Suprapubic skin (tissue), 4 donors: ENCODE measurements at regions not wholly inside any gene's neighbourhood (a gene's known extent, or its start where the extent isn't known, plus 50 kb on each side); places are given as distances from the start of the nearest gene placed in this dataset.
A peak's percentile ranks its signal among the peaks of the same experiment; 100 is the strongest.
"Not testable (repeated sequence)": the region's sequence is repeated elsewhere in the genome, so short reads cannot be mapped to it uniquely, and the experiment has no call there.

Experiments used
- DNase-seq, 2 donors: peaks; one replicate each; pipeline ENCODE4 v3.0.0-alpha.2; 2019; ENCODE audit warnings: low spot score in 2 of 2
- H3K27ac ChIP-seq: fragments of 200-600 bp; sonication (generic); one replicate; pipeline ENCODE4 v1.5.1; 2019
- H3K27me3 ChIP-seq: fragments of 200-600 bp; sonication (generic); one replicate; pipeline ENCODE4 v1.5.1; 2019
- H3K36me3 ChIP-seq: fragments of 200-600 bp; sonication (generic); one replicate; pipeline ENCODE4 v1.5.1; 2019
- H3K4me1 ChIP-seq: fragments of 200-600 bp; sonication (generic); one replicate; pipeline ENCODE4 v1.5.1; 2019
- H3K4me3 ChIP-seq: fragments of 200-600 bp; sonication (generic); one replicate; pipeline ENCODE4 v1.5.1; 2019; ENCODE audit warnings: mild to moderate bottlenecking
- H3K9me3 ChIP-seq: fragments of 200-600 bp; sonication (generic); one replicate; pipeline ENCODE4 v1.5.1; 2019
- CTCF ChIP-seq, 2 donors: fragments of 200-600 bp in 1 of 2; fragments of 450-650 bp in 1 of 2; sonication (generic) in 1 of 2; IDR thresholded peaks; one replicate each; pipeline ENCODE4 v1.5.1; 2016 to 2019; ENCODE audit warnings: antibody characterized with exemption in 2 of 2, mild to moderate bottlenecking in 1 of 2, moderate library complexity in 1 of 2
- WGBS: methylation state at CpG from one replicate; pipeline ENCODE4 v1.1.5; 2018; 5-methylcytosine and 5-hydroxymethylcytosine counted together

- not testable (repeated sequence) for H3K27me3 ChIP-seq, H3K4me3 ChIP-seq, H3K4me1 ChIP-seq, H3K9me3 ChIP-seq, H3K27ac ChIP-seq, H3K36me3 ChIP-seq
- DNase-seq, result peak; percentile 86 to 90
- TF ChIP-seq CTCF (IDR thresholded peaks at IDR 0.05), result peak; percentile 69 to 73
- 17% methylated on average over 5 of the region's 6 CpGs for WGBS
These were observed 102.0 kb upstream of the PLEKHM1 start for GRCh38 chr17:45592433-45592923.

- H3K9me3 ChIP-seq, H3K4me1 ChIP-seq, H3K36me3 ChIP-seq, H3K4me3 ChIP-seq, H3K27ac ChIP-seq, H3K27me3 ChIP-seq, DNase-seq: not testable (repeated sequence)
- WGBS, result 97% methylated on average over 4 of the region's 4 CpGs
These were observed 105.8 kb upstream of the PLEKHM1 start for GRCh38 chr17:45596347-45596746.

- not testable (repeated sequence) for H3K36me3 ChIP-seq, DNase-seq, H3K4me3 ChIP-seq, H3K4me1 ChIP-seq, H3K27me3 ChIP-seq, H3K27ac ChIP-seq, H3K9me3 ChIP-seq
- 39% methylated on average over 4 of the region's 21 CpGs for WGBS
These were observed 109.8 kb upstream of the PLEKHM1 start for GRCh38 chr17:45600052-45601012.

GRCh38 chr17:45601013-45601412 is 110.5 kb upstream of the PLEKHM1 start:
- not testable (repeated sequence) for H3K9me3 ChIP-seq, H3K4me1 ChIP-seq, H3K27me3 ChIP-seq, H3K4me3 ChIP-seq, H3K36me3 ChIP-seq, H3K27ac ChIP-seq, DNase-seq
- no CpG with 5 or more reads among the region's 18 CpGs for WGBS

- DNase-seq, H3K36me3 ChIP-seq, H3K27me3 ChIP-seq, H3K4me1 ChIP-seq, H3K9me3 ChIP-seq, H3K27ac ChIP-seq, H3K4me3 ChIP-seq: not testable (repeated sequence)
- WGBS, result no CpG with 5 or more reads among the region's 63 CpGs
These were observed 111.4 kb upstream of the PLEKHM1 start for GRCh38 chr17:45601605-45602539.

- not testable (repeated sequence) for H3K9me3 ChIP-seq, H3K4me1 ChIP-seq, H3K36me3 ChIP-seq, H3K27me3 ChIP-seq, H3K27ac ChIP-seq, H3K4me3 ChIP-seq, DNase-seq
- 100% methylated on average over 1 of the region's 1 CpG for WGBS
These were observed 115.2 kb upstream of the PLEKHM1 start for GRCh38 chr17:45605751-45606150.

GRCh38 chr17:45619984-45620405 is 129.5 kb upstream of the PLEKHM1 start:
- H3K9me3 ChIP-seq, H3K27ac ChIP-seq, H3K36me3 ChIP-seq, H3K4me1 ChIP-seq, H3K27me3 ChIP-seq: not testable (repeated sequence)
- H3K4me3 ChIP-seq, result peak overlapping the region; percentile 67
- WGBS, result 2% methylated on average over 5 of the region's 16 CpGs
- peak; percentile 83 to 84 for DNase-seq

GRCh38 chr17:45620468-45620867 is 129.9 kb upstream of the PLEKHM1 start:
- H3K27me3 ChIP-seq, H3K27ac ChIP-seq, H3K36me3 ChIP-seq, DNase-seq, H3K4me1 ChIP-seq, H3K9me3 ChIP-seq: not testable (repeated sequence)
- H3K4me3 ChIP-seq, result peak overlapping the region; percentile 67
- 0% methylated on average over 10 of the region's 54 CpGs for WGBS

GRCh38 chr17:45621087-45621486 is 130.6 kb upstream of the PLEKHM1 start:
- not testable (repeated sequence) for H3K27me3 ChIP-seq, H3K36me3 ChIP-seq, H3K27ac ChIP-seq, DNase-seq, H3K4me1 ChIP-seq, H3K9me3 ChIP-seq
- H3K4me3 ChIP-seq, result peak overlapping the region; percentile 67
- 46% methylated on average over 2 of the region's 9 CpGs for WGBS

- not testable (repeated sequence) for DNase-seq, H3K27ac ChIP-seq, H3K9me3 ChIP-seq, H3K36me3 ChIP-seq, H3K4me3 ChIP-seq, H3K4me1 ChIP-seq, H3K27me3 ChIP-seq
- 59% methylated on average over 3 of the region's 3 CpGs for WGBS
These were observed 131.8 kb upstream of the PLEKHM1 start for GRCh38 chr17:45622295-45622694.
